ENCODE measurements at regions not wholly inside any gene's neighbourhood (a gene's known extent, or its start where the extent isn't known, plus 50 kb on each side); places are given as distances from the start of the nearest gene placed in this dataset.

GRCh38 chr2:2747797-2748301, 416.8 kb upstream of the MYT1L start:
- H3K9me3 ChIP-seq, result no peaks in the 10 kb centered on the region

GRCh38 chr2:2746731-2747130, 415.7 kb upstream of the MYT1L start:
- peaks cover 0 to 16% of the 10 kb centered on the region in 2 experiments; a peak in 1 of 4 replicates for H3K4me1 ChIP-seq (ENCODE audit: control insufficient read depth in 1 of 2, insufficient read depth in 2 of 2, low read depth in 1 of 2, low read length in 1 of 2)
- no peak overlapping the region for H2AFZ ChIP-seq (ENCODE audit: low read depth)
- H3K4me3 ChIP-seq (ENCODE audit: low read depth in 2 of 2, low read length in 1 of 2), result no peak overlapping the region
- no peaks in the 10 kb centered on the region for H3F3A ChIP-seq (replicated peaks; ENCODE audit: insufficient read depth)
- no peak overlapping the region for H3K4me2 ChIP-seq
- DNase-seq, result no peak
- no peak for TF ChIP-seq EZH2phosphoT487 (IDR thresholded peaks at IDR 0.05; ENCODE audit: borderline replicate concordance, low read depth)
- no peak for TF ChIP-seq USF2 (IDR thresholded peaks at IDR 0.05; ENCODE audit: borderline replicate concordance, low read depth, low read length)
- no peak for TF ChIP-seq TCF12 (IDR thresholded peaks at IDR 0.05)
- TF ChIP-seq FOXM1 (IDR thresholded peaks at IDR 0.05; ENCODE audit: low read depth), result no peak
- TF ChIP-seq, protein P1, sequence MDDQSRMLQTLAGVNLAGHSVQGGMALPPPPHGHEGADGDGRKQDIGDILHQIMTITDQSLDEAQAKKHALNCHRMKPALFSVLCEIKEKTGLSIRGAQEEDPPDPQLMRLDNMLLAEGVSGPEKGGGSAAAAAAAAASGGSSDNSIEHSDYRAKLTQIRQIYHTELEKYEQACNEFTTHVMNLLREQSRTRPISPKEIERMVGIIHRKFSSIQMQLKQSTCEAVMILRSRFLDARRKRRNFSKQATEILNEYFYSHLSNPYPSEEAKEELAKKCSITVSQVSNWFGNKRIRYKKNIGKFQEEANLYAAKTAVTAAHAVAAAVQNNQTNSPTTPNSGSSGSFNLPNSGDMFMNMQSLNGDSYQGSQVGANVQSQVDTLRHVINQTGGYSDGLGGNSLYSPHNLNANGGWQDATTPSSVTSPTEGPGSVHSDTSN (IDR thresholded peaks at IDR 0.05), result no peak
- no peak for TF ChIP-seq FOSL2 (IDR thresholded peaks at IDR 0.05; ENCODE audit: borderline replicate concordance, low read depth)
- TF ChIP-seq NRF1 (IDR thresholded peaks at IDR 0.05; ENCODE audit: low read depth, low read length), result no peak
- no peak for TF ChIP-seq REST (IDR thresholded peaks at IDR 0.05; ENCODE audit: low read depth, low read length)
- TF ChIP-seq MXI1 (IDR thresholded peaks at IDR 0.05; ENCODE audit: low read depth, low read length), result no peak
- TF ChIP-seq SMC3 (IDR thresholded peaks at IDR 0.05; ENCODE audit: low read depth, low read length), result no peak
- no peak for TF ChIP-seq RFX5 (IDR thresholded peaks at IDR 0.05; ENCODE audit: low read length)
- TF ChIP-seq TAF1 (IDR thresholded peaks at IDR 0.05; ENCODE audit: borderline replicate concordance, low read depth, low read length), result no peak
- no peaks in the 10 kb centered on the region for H3K9me2 ChIP-seq
- WGBS (ENCODE audit: low lambda C conversion rate), result 30% methylated on average over 6 of the region's 6 CpGs
- no peaks in the 10 kb centered on the region for H3K36me3 ChIP-seq (replicated peaks in 1 of 2; ENCODE audit: control insufficient read depth in 1 of 2, insufficient read depth in 2 of 2, low read length in 1 of 2)
- no peaks in the 10 kb centered on the region for H3K79me2 ChIP-seq (ENCODE audit: insufficient read depth)
- H4K20me1 ChIP-seq (ENCODE audit: insufficient read depth), result no peaks in the 10 kb centered on the region
- no peaks in the 10 kb centered on the region for H3K27me3 ChIP-seq (ENCODE audit: insufficient read depth)
- H3K9ac ChIP-seq, result no peak overlapping the region
- no peaks in the 10 kb centered on the region for H3K9me3 ChIP-seq
- CTCF ChIA-PET, result interaction anchor here (1.0 to 2.2 kb wide), 2 partner anchors 16 to 48 kb away, joined by 4 to 5 read pairs; no protein-coding TSS in a partner anchor
- H3K27ac ChIP-seq (ENCODE audit: low read depth in 2 of 2, low read length in 1 of 2), result no peak overlapping the region
- POLR2A ChIA-PET, result interaction anchor here (0.6 kb wide), 1 partner anchor 64 kb away, joined by 3 read pairs; no protein-coding TSS in a partner anchor

More at GRCh38 chr2:2747797-2748301, 416.8 kb upstream of the MYT1L start:
- WGBS (ENCODE audit: low lambda C conversion rate), result 29% methylated on average over 5 of the region's 7 CpGs
- Histone ChIP-seq H3K9me2 (no peaks in the 10 kb centered on the region), H3K27me3 (ENCODE audit: insufficient read depth) (no peaks in the 10 kb centered on the region), H4K20me1 (ENCODE audit: insufficient read depth) (no peaks in the 10 kb centered on the region), H3K4me2 (no peak overlapping the region), H2AFZ (ENCODE audit: low read depth) (no peak overlapping the region), H3K27ac (ENCODE audit: low read depth in 2 of 2, low read length in 1 of 2) (no peak overlapping the region), H3F3A (replicated peaks; ENCODE audit: insufficient read depth) (no peaks in the 10 kb centered on the region), H3K36me3 (replicated peaks in 1 of 2; ENCODE audit: control insufficient read depth in 1 of 2, insufficient read depth in 2 of 2, low read length in 1 of 2) (no peaks in the 10 kb centered on the region), H3K4me1 (ENCODE audit: control insufficient read depth in 1 of 2, insufficient read depth in 2 of 2, low read depth in 1 of 2, low read length in 1 of 2) (peaks cover 0 to 15% of the 10 kb centered on the region in 2 experiments; a peak in 1 of 4 replicates), H3K4me3 (ENCODE audit: low read depth in 2 of 2, low read length in 1 of 2) (no peak overlapping the region), H3K79me2 (ENCODE audit: insufficient read depth) (no peaks in the 10 kb centered on the region), H3K9ac (no peak overlapping the region)
- CTCF ChIA-PET, result interaction anchor here (0.6 to 2.2 kb wide), 3 partner anchors 12 to 17 kb away, joined by 3 to 5 read pairs (median 3); no protein-coding TSS in a partner anchor
- no peak for TF ChIP-seq NRF1 (IDR thresholded peaks at IDR 0.05; ENCODE audit: low read depth, low read length)
- DNase-seq, result no peak
- POLR2A ChIA-PET, result no interaction called here
